Upper lobe of left lung (tissue), 4 donors: ENCODE measurements at regions not wholly inside any gene's neighbourhood (a gene's known extent, or its start where the extent isn't known, plus 50 kb on each side); places are given as distances from the start of the nearest gene placed in this dataset.

ENCODE experiments used
- CTCF ChIP-seq, 6 experiments: fragments of 450-650 bp in 4 of 6; fragments of 200-600 bp in 2 of 6; sonication (generic) in 2 of 6; IDR thresholded peaks; one replicate each; pipeline ENCODE4 v1.5.1; 2016 to 2019; ENCODE audit warnings: antibody characterized with exemption in 6 of 6
- EP300 ChIP-seq, 4 donors: sonication (generic); formaldehyde crosslinking; IDR thresholded peaks; one replicate each; pipeline ENCODE4 v1.5.1; 2017; ENCODE audit warnings: antibody characterized with exemption in 4 of 4, control low read depth in 2 of 4
- POLR2A ChIP-seq, 4 donors: fragments of 450-650 bp; IDR thresholded peaks; one replicate each; pipeline ENCODE4 v1.5.1; 2016 to 2017; ENCODE audit warnings: antibody characterized with exemption in 4 of 4, mild to moderate bottlenecking in 2 of 4
- POLR2AphosphoS5 ChIP-seq, 2 donors: sonication (generic); formaldehyde crosslinking; IDR thresholded peaks; one replicate each; pipeline ENCODE4 v1.5.1; 2017; ENCODE audit warnings: antibody characterized with exemption in 2 of 2

GRCh38 chr14:30805284-30805683 is 69.1 kb upstream of the COCH start:
- TF ChIP-seq POLR2A (IDR thresholded peaks at IDR 0.05) (no peak), CTCF (IDR thresholded peaks at IDR 0.05) (no peak), EP300 (IDR thresholded peaks at IDR 0.05) (no peak), POLR2AphosphoS5 (IDR thresholded peaks at IDR 0.05) (no peak)
